ENCODE measurements at regions not wholly inside any gene's neighbourhood (a gene's known extent, or its start where the extent isn't known, plus 50 kb on each side); places are given as distances from the start of the nearest gene placed in this dataset.

GRCh38 chr20:56166781-56167465 is 81.6 kb upstream of the MC3R start:
- DNase-seq, result peak in 1 of 2 donors; percentile 32
- peaks cover 0 to 10% (median 0%) of the 10 kb centered on the region in 4 donors for H3K4me1 ChIP-seq
- peaks cover 0 to 3% (median 0%) of the 10 kb centered on the region in 3 donors for H3K27me3 ChIP-seq
- H3K9me3 ChIP-seq, result no peaks in the 10 kb centered on the region
- no peak overlapping the region for H3K4me3 ChIP-seq
- intact Hi-C loops (cut with DNase I; ENCODE audit: low total_unique reads), result no loop called here
- WGBS, 5 donors, result 58 to 80% (median 68%) methylated on average over 15 of the region's 15 CpGs
- no peak overlapping the region for H3K27ac ChIP-seq
- TF ChIP-seq POLR2A (IDR thresholded peaks at IDR 0.05) (no peak), CTCF (IDR thresholded peaks at IDR 0.05) (no peak), POLR2AphosphoS5 (IDR thresholded peaks at IDR 0.05) (no peak), EP300 (IDR thresholded peaks at IDR 0.05) (no peak)
- H3K36me3 ChIP-seq, result no peaks in the 10 kb centered on the region

- peak in 1 of 2 donors; percentile 59 for DNase-seq
- Histone ChIP-seq H3K4me3 (no peak overlapping the region), H3K27ac (no peak overlapping the region), H3K36me3 (no peaks in the 10 kb centered on the region), H3K9me3 (no peaks in the 10 kb centered on the region), H3K4me1 (peaks cover 0 to 10% (median 0%) of the 10 kb centered on the region in 4 donors), H3K27me3 (no peaks in the 10 kb centered on the region)
- TF ChIP-seq EP300 (IDR thresholded peaks at IDR 0.05) (no peak), POLR2AphosphoS5 (IDR thresholded peaks at IDR 0.05) (no peak), POLR2A (IDR thresholded peaks at IDR 0.05) (no peak), CTCF (IDR thresholded peaks at IDR 0.05) (no peak)
- WGBS, 5 donors, result 57 to 67% (median 60%) methylated on average over 5 to 6 of the region's 6 CpGs
- intact Hi-C loops (cut with DNase I; ENCODE audit: low total_unique reads), result no loop called here
These were observed 77.2 kb upstream of the MC3R start for GRCh38 chr20:56171087-56172012.

GRCh38 chr20:56173438-56173837 is 75.1 kb upstream of the MC3R start:
- Histone ChIP-seq H3K4me3 (no peak overlapping the region), H3K9me3 (no peaks in the 10 kb centered on the region), H3K4me1 (peaks cover 0 to 10% (median 0%) of the 10 kb centered on the region in 4 donors), H3K36me3 (no peaks in the 10 kb centered on the region), H3K27me3 (no peaks in the 10 kb centered on the region), H3K27ac (no peak overlapping the region)
- intact Hi-C loops (cut with DNase I; ENCODE audit: low total_unique reads), result no loop called here
- peak in 1 of 2 donors; percentile 10 for DNase-seq
- no peak for TF ChIP-seq POLR2A (IDR thresholded peaks at IDR 0.05)
- no peak for TF ChIP-seq EP300 (IDR thresholded peaks at IDR 0.05)
- no peak for TF ChIP-seq CTCF (IDR thresholded peaks at IDR 0.05)
- no peak for TF ChIP-seq POLR2AphosphoS5 (IDR thresholded peaks at IDR 0.05)
- WGBS, 5 donors, result 74 to 89% (median 80%) methylated on average over 5 of the region's 5 CpGs

- Histone ChIP-seq H3K9me3 (no peaks in the 10 kb centered on the region), H3K4me1 (peaks cover 0 to 2% (median 0%) of the 10 kb centered on the region in 4 donors), H3K4me3 (no peak overlapping the region), H3K36me3 (no peaks in the 10 kb centered on the region), H3K27ac (no peak overlapping the region), H3K27me3 (peaks cover 0 to 3% (median 0%) of the 10 kb centered on the region in 3 donors)
- DNase-seq, result no peak
- intact Hi-C loops (cut with DNase I; ENCODE audit: low total_unique reads), result no loop called here
- 51 to 60% (median 56%) methylated on average over 3 of the region's 3 CpGs for WGBS, 5 donors
- TF ChIP-seq EP300 (IDR thresholded peaks at IDR 0.05) (no peak), POLR2A (IDR thresholded peaks at IDR 0.05) (no peak), POLR2AphosphoS5 (IDR thresholded peaks at IDR 0.05) (no peak), CTCF (IDR thresholded peaks at IDR 0.05) (no peak)
These were observed 74.1 kb upstream of the MC3R start for GRCh38 chr20:56174416-56174815.
